B cell (primary cell): ENCODE measurements at regions not wholly inside any gene's neighbourhood (a gene's known extent, or its start where the extent isn't known, plus 50 kb on each side); places are given as distances from the start of the nearest gene placed in this dataset.

Experiments
- ATAC-seq: fragments of 200-7000 bp; cut with Tn5 transposase; one replicate; pipeline ENCODE4 v1.10.0; 2021; ENCODE audit warnings: low read depth, mild to moderate bottlenecking, moderate number of reproducible peaks, moderate library complexity
- CTCF ChIA-PET: fragments of 350-600 bp; sonication (Branson Sonifier 250); formaldehyde crosslinking; loops from one replicate; lab custom pipeline; 2021; ENCODE audit warnings: antibody characterized with exemption, inconsistent platforms; lab: Charles Lee
- POLR2A ChIA-PET: fragments of 350-600 bp; sonication (Branson Sonifier 250); formaldehyde crosslinking; loops from one replicate; lab custom pipeline; 2021; ENCODE audit warnings: antibody characterized with exemption; lab: Charles Lee
- DNase-seq: peaks from one replicate; pipeline ENCODE4 v3.0.0; 2013
- H2AFZ ChIP-seq: 2 replicates; pipeline ENCODE4 v1.6.1; 2012; ENCODE audit warnings: mild to moderate bottlenecking, low read depth, low read length; ENCODE audit not compliant: insufficient read depth, poor library complexity, severe bottlenecking
- H3K27ac ChIP-seq, 2 donors: 1 replicate in 1 of 2; 2 replicates in 1 of 2; pipeline ENCODE4 v1.5.1; 2012 to 2013; ENCODE audit warnings: low read length in 2 of 2, mild to moderate bottlenecking in 2 of 2, moderate library complexity in 1 of 2
- H3K27me3 ChIP-seq, 4 experiments: fragments of 200-600 bp in 1 of 4; sonication (generic) in 1 of 4; replicated peaks in 1 of 4; 1 replicate in 2 of 4; 2 replicates in 2 of 4; pipeline versions ENCODE4 v1.6.1 to v1.7.0; 2013 to 2016; ENCODE audit warnings: low read length in 3 of 4, mild to moderate bottlenecking in 2 of 4, mixed read lengths in 1 of 4, moderate library complexity in 1 of 4; ENCODE audit not compliant: insufficient read depth in 4 of 4, control insufficient read depth in 3 of 4; ENCODE audit errors: control extremely low read depth in 1 of 4
- H3K36me3 ChIP-seq, 2 experiments: replicated peaks in 1 of 2; 1 replicate in 1 of 2; 2 replicates in 1 of 2; pipeline versions ENCODE4 v1.6.1 to v1.7.1; 2013; ENCODE audit warnings: low read length in 1 of 2; ENCODE audit not compliant: insufficient read depth in 2 of 2, control insufficient read depth in 1 of 2; ENCODE audit errors: control extremely low read depth in 1 of 2, extremely low read depth in 1 of 2
- H3K4me1 ChIP-seq, 2 donors: fragments of 200-600 bp in 1 of 2; sonication (generic) in 1 of 2; 1 replicate in 1 of 2; 2 replicates in 1 of 2; pipeline versions ENCODE4 v1.5.1 to v1.6.1; 2013 to 2017; ENCODE audit warnings: low read length in 2 of 2; ENCODE audit not compliant: control insufficient read depth in 2 of 2, insufficient read depth in 2 of 2
- H3K4me2 ChIP-seq: replicated peaks from 2 replicates; pipeline ENCODE3; 2012; ENCODE audit warnings: mild to moderate bottlenecking, low read depth, low read length; ENCODE audit not compliant: poor library complexity, severe bottlenecking
- H3K4me3 ChIP-seq, 5 experiments: fragments of 200-600 bp in 1 of 5; sonication (generic) in 1 of 5; 1 replicate in 3 of 5; 2 replicates in 2 of 5; pipeline versions ENCODE4 v1.5.1 to v1.7.0; 2011 to 2016; ENCODE audit warnings: low read length in 4 of 5, mild to moderate bottlenecking in 4 of 5, low read depth in 2 of 5, control low read depth in 1 of 5, moderate library complexity in 1 of 5; ENCODE audit not compliant: insufficient read depth in 1 of 5; ENCODE audit errors: control extremely low read depth in 1 of 5, extremely low read depth in 1 of 5
- H3K79me2 ChIP-seq: fragments of 200-600 bp; sonication (generic); one replicate; pipeline ENCODE4 v1.6.0; 2016; ENCODE audit warnings: low read length; ENCODE audit not compliant: control insufficient read depth, insufficient read depth
- H3K9ac ChIP-seq: fragments of 200-600 bp; sonication (generic); 2 replicates; pipeline ENCODE4 v1.6.1; 2017; ENCODE audit warnings: mild to moderate bottlenecking, low read length, moderate library complexity
- H3K9me3 ChIP-seq, 3 donors: one replicate each; pipeline versions ENCODE4 v1.6.1 to v1.7.1; 2013; ENCODE audit warnings: low read length in 2 of 3; ENCODE audit not compliant: control insufficient read depth in 2 of 3, insufficient read depth in 1 of 3; ENCODE audit errors: control extremely low read depth in 1 of 3
- H4K20me1 ChIP-seq: 2 replicates; pipeline ENCODE4 v1.6.0; 2012; ENCODE audit warnings: mild to moderate bottlenecking, low read length; ENCODE audit not compliant: insufficient read depth, control insufficient read depth, poor library complexity, severe bottlenecking
- H3K27ac Mint-ChIP-seq: one replicate; pipeline ENCODE4 v1.8.0; 2021; ENCODE audit warnings: mixed read lengths
- H3K27me3 Mint-ChIP-seq: one replicate; pipeline ENCODE4 v1.8.0; 2021; ENCODE audit warnings: mixed read lengths
- H3K4me1 Mint-ChIP-seq: one replicate; pipeline ENCODE4 v1.8.0; 2021; ENCODE audit warnings: mixed read lengths
- H3K4me3 Mint-ChIP-seq: one replicate; pipeline ENCODE4 v1.8.0; 2021; ENCODE audit warnings: mixed read lengths
- H3K9me3 Mint-ChIP-seq: one replicate; pipeline ENCODE4 v1.8.0; 2022; ENCODE audit warnings: mixed read lengths; ENCODE audit not compliant: insufficient read depth
- EZH2 ChIP-seq: IDR thresholded peaks from 2 replicates; pipeline ENCODE4 v1.6.1; 2012; ENCODE audit warnings: borderline replicate concordance, low read depth, mild to moderate bottlenecking, moderate library complexity, low read length; ENCODE audit not compliant: insufficient read depth, poor library complexity, severe bottlenecking
- WGBS: methylation state at CpG from one replicate; pipeline ENCODE4 v1.1.5; 2013; ENCODE audit warnings: missing lambda C conversion rate; ENCODE audit not compliant: insufficient coverage; 5-methylcytosine and 5-hydroxymethylcytosine counted together
- intact Hi-C: fragments of 100-400 bp; cut with micrococcal nuclease; formaldehyde crosslinking; loops from one replicate; pipeline ENCODE4 v1.10.0; 2022
- TF ChIP-seq, protein P1 (sequence below): fragments of 200-600 bp; IDR thresholded peaks from one replicate; pipeline ENCODE4 v1.8.0; 2022; ENCODE audit warnings: antibody characterized with exemption, mild to moderate bottlenecking

DNA sequence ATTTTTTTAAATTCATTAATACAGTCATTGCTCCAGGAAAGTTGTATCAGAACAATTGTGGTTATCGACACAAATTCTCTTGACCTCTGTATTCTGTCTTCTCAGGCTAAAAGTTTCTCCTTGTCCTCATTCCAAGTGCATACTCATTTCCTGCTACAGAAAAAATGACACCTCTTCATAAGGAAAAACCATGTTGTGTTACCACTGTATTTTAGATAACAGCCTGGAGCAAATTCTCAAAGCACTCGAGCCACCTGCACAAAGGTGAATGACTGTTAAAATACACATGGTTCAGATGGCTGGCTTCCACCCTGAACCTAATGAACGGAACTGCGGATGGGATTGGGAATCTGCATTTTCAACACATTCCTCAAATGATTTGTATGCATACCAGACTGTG lies 586.5 kb downstream of the EPHA4 start:
- DNase-seq (no peak), ATAC-seq (no peak)
- Histone ChIP-seq H3K27me3 (peaks cover 0 to 2% (median 1%) of the 10 kb centered on the region in 4 experiments), H3K4me3 (no peak overlapping the region), H2AFZ (no peak overlapping the region), H3K9me3 (no peaks in the 10 kb centered on the region), H3K36me3 (no peaks in the 10 kb centered on the region), H3K9ac (no peak overlapping the region), H3K4me1 (no peaks in the 10 kb centered on the region), H3K79me2 (no peaks in the 10 kb centered on the region), H3K27ac (no peak overlapping the region), H3K4me2 (no peak overlapping the region), H4K20me1 (no peaks in the 10 kb centered on the region)
- ChIA-PET CTCF (no interaction called here), POLR2A (no interaction called here)
- WGBS: 88% methylated on average over 2 of the region's 4 CpGs
- Mint-ChIP-seq H3K27me3 (peaks cover 43% of the 10 kb centered on the region), H3K4me1 (no peaks in the 10 kb centered on the region), H3K4me3 (no peak overlapping the region), H3K27ac (no peak overlapping the region), H3K9me3 (no peaks in the 10 kb centered on the region)
- intact Hi-C loops: no loop called here
- TF ChIP-seq EZH2: no peak
- TF ChIP-seq, protein P1, sequence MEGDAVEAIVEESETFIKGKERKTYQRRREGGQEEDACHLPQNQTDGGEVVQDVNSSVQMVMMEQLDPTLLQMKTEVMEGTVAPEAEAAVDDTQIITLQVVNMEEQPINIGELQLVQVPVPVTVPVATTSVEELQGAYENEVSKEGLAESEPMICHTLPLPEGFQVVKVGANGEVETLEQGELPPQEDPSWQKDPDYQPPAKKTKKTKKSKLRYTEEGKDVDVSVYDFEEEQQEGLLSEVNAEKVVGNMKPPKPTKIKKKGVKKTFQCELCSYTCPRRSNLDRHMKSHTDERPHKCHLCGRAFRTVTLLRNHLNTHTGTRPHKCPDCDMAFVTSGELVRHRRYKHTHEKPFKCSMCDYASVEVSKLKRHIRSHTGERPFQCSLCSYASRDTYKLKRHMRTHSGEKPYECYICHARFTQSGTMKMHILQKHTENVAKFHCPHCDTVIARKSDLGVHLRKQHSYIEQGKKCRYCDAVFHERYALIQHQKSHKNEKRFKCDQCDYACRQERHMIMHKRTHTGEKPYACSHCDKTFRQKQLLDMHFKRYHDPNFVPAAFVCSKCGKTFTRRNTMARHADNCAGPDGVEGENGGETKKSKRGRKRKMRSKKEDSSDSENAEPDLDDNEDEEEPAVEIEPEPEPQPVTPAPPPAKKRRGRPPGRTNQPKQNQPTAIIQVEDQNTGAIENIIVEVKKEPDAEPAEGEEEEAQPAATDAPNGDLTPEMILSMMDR: no peak

DNA sequence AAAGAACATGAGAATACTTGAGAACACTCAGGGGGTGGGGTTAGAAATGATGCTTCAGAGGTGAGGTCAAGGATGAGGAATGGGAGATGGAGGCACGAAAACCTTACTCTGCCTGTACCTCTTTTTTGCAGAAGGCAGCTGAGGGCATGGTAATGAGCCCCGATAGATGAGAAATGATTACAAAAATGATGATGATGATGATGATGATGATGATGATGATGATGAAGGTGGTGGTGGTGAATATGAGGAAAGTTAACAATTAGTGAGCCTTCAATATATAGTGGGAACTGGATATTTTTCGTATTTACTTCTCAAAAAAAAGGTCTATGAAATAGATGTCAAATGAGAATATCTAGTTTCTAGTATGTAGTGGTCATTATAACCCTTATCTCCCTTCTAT lies 584.3 kb downstream of the EPHA4 start:
- Mint-ChIP-seq H3K4me1 (no peaks in the 10 kb centered on the region), H3K9me3 (no peaks in the 10 kb centered on the region), H3K4me3 (no peak overlapping the region), H3K27me3 (peaks cover 45% of the 10 kb centered on the region), H3K27ac (no peak overlapping the region)
- Histone ChIP-seq H3K9ac (no peak overlapping the region), H3K27me3 (peaks cover 0 to 2% (median 1%) of the 10 kb centered on the region in 4 experiments), H3K79me2 (no peaks in the 10 kb centered on the region), H3K36me3 (no peaks in the 10 kb centered on the region), H2AFZ (no peak overlapping the region), H4K20me1 (no peaks in the 10 kb centered on the region), H3K4me2 (no peak overlapping the region), H3K27ac (no peak overlapping the region), H3K9me3 (no peaks in the 10 kb centered on the region), H3K4me1 (no peaks in the 10 kb centered on the region), H3K4me3 (no peak overlapping the region)
- intact Hi-C loops: no loop called here
- WGBS: 79% methylated on average over 2 of the region's 3 CpGs
- ChIA-PET CTCF (no interaction called here), POLR2A (no interaction called here)
- no peak for ATAC-seq
- no peak for DNase-seq
- TF ChIP-seq, protein P1: no peak
- TF ChIP-seq EZH2: no peak
